ENCODE measurements at regions not wholly inside any gene's neighbourhood (a gene's known extent, or its start where the extent isn't known, plus 50 kb on each side); places are given as distances from the start of the nearest gene placed in this dataset.

DNA sequence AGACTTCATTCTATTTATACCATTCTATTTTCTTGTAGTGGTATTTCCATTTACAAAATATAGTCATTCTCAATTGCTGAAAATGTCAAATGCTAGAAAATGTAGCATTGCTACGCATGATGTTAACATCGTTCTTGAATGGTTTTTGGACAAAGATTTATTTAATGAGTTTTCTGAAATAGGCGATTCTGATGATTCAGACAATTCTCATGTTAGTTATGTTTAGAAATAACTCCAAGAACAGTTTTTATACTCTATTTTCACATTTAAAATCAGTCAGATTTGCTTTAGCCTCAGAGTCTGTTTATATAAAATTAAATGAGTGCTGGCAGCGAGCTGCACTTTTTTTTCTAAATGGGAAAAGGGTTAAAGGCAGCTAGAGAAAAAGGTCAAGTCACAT lies 414.8 kb upstream of the MGAT4C start:
- H3K4me3 ChIP-seq (ENCODE audit: low read depth, low read length), result no peak overlapping the region
- DNase-seq (ENCODE audit: low read depth), result no peak
- TF ChIP-seq, protein P1, sequence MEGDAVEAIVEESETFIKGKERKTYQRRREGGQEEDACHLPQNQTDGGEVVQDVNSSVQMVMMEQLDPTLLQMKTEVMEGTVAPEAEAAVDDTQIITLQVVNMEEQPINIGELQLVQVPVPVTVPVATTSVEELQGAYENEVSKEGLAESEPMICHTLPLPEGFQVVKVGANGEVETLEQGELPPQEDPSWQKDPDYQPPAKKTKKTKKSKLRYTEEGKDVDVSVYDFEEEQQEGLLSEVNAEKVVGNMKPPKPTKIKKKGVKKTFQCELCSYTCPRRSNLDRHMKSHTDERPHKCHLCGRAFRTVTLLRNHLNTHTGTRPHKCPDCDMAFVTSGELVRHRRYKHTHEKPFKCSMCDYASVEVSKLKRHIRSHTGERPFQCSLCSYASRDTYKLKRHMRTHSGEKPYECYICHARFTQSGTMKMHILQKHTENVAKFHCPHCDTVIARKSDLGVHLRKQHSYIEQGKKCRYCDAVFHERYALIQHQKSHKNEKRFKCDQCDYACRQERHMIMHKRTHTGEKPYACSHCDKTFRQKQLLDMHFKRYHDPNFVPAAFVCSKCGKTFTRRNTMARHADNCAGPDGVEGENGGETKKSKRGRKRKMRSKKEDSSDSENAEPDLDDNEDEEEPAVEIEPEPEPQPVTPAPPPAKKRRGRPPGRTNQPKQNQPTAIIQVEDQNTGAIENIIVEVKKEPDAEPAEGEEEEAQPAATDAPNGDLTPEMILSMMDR (conservative IDR thresholded peaks at IDR 0.05; ENCODE audit: low read depth, low read length), result no peak

DNA sequence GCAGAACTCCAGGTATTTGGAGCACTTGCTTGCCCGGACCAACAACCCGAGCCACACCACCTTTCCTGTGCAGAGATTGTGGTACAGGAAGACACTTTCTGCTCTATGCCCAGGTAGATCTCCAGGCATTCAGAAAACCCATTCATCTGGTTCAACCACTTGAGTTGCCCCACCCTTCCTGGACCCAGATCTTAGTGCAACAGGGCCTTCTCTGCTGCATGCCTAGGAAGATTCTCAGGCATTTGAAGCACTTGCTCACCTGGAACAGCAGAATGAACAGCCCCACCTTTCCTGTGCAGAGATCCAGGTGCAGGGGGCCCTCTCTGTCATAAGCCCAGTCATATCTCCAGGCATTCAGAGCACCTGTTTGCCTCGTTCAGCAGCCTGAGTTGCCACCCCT lies 412.8 kb upstream of the MGAT4C start:
- DNase-seq (ENCODE audit: low read depth), result no peak
- H3K4me3 ChIP-seq (ENCODE audit: low read depth, low read length), result no peak overlapping the region
- TF ChIP-seq, protein P1 (conservative IDR thresholded peaks at IDR 0.05; ENCODE audit: low read depth, low read length), result no peak

DNA sequence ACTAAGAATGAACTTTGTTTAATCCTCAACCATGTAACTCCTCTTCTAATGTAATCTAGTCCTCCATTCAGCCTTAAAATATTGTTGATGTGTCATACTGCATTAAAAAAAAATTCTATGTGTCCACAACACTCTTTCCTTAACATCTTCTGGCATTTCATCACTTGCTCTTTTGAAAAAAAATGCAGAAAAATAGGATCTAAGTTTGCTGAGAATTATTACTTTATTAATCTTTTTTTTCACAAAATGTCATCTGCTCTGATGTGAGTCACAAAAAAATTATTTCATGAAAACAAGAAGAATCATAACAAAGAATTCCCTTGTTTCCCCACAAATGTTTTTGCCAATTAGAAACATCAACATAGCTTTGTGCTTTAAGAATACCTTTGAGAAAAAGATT lies 410.1 kb upstream of the MGAT4C start:
- no peak for DNase-seq (ENCODE audit: low read depth)
- TF ChIP-seq, protein P1 (conservative IDR thresholded peaks at IDR 0.05; ENCODE audit: low read depth, low read length), result no peak
- no peak overlapping the region for H3K4me3 ChIP-seq (ENCODE audit: low read depth, low read length)

DNA sequence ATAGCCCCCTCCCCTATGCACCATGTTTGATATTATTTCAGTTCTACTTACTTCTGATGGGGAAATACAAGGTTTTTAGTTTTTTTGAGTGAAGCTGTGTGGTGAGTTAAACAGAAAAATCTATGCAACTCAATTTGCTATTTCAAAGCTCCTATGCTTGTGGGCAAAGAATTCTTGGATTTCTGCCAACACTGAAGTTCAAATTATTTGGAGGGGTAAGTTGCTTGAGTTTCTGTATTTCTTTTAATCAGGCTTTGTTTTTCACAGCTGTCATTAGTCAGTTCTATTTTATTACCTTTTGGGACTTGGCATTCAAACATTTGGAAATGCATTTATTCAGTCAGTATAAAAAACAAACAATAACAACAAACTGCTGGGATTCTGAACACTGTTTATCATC lies 407.5 kb upstream of the MGAT4C start:
- TF ChIP-seq, protein P1 (conservative IDR thresholded peaks at IDR 0.05; ENCODE audit: low read depth, low read length), result no peak
- DNase-seq (ENCODE audit: low read depth), result no peak
- no peak overlapping the region for H3K4me3 ChIP-seq (ENCODE audit: low read depth, low read length)

DNA sequence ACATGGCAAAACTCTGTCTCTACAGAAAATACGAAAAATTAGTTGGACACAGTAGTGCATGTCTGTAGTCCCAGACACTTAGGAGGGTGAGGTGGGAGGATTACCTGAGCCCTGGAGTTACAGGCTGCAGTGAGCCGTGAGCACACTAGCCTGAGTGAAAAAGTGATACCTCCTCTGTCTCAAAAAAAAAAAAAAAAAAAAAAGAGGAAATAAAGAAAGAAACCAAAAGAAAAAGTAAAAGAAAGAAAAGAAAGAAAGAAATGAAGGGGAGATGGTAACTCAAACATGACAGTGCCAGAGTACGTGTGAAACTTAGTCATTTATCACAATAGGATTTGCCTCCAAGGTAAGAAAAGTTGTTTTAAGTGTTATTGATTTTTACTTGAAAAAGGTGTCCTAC lies 407.0 kb upstream of the MGAT4C start:
- TF ChIP-seq, protein P1 (conservative IDR thresholded peaks at IDR 0.05; ENCODE audit: low read depth, low read length), result no peak
- no peak for DNase-seq (ENCODE audit: low read depth)
- no peak overlapping the region for H3K4me3 ChIP-seq (ENCODE audit: low read depth, low read length)

DNA sequence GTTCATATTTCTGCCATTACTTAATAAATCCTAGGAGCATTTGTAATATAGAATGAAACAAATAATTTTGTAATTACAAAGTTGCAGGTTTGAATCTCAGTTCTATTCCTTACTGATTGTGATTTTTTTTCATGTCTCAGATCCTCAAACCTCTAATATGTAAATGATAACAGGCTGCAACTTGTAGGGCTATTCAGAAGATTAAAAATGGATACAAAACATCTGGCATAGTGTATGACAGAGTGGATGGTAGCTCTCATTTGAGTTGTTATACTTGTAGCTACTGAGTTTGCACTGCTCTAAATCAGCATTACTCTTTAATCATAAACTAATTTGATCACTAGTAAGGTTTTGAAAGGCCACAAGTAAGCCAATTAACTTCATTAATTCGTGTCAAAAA lies 406.3 kb upstream of the MGAT4C start:
- DNase-seq (ENCODE audit: low read depth), result no peak
- no peak overlapping the region for H3K4me3 ChIP-seq (ENCODE audit: low read depth, low read length)
- TF ChIP-seq, protein P1 (conservative IDR thresholded peaks at IDR 0.05; ENCODE audit: low read depth, low read length), result no peak

DNA sequence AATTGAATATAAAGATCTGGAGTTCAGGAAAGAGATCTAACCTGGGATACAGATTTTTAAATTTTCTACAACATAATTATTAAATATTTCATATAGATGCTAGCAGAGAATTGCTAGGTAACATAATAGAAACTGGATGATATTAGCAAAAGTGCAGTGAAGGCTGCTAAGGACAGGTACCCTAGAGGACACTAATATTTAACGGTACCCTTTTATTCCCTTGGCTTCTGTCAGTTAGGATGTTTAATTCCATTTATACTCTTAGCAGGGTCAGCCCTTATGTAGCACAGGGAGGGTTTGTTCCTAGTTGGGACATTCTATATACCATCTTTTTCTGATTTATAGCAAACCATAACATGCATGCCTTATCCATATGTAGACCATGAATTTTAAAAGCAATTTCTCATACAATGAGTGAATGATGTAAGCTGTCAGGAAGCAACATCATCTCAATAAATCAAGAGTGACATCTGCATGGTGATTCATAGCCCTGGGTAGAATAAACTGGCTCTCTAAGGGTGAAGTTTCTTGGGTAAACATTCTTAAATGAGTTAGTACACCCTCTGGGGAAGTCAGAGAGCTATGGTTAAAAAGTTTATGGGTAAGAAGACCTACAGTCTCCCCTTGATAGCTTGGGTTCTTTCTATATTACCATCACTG lies 404.4 kb upstream of the MGAT4C start:
- peak; percentile 18 for DNase-seq (ENCODE audit: low read depth)
- no peak overlapping the region for H3K4me3 ChIP-seq (ENCODE audit: low read depth, low read length)
- TF ChIP-seq, protein P1 (conservative IDR thresholded peaks at IDR 0.05; ENCODE audit: low read depth, low read length), result no peak
